ENCODE measurements at regions not wholly inside any gene's neighbourhood (a gene's known extent, or its start where the extent isn't known, plus 50 kb on each side); places are given as distances from the start of the nearest gene placed in this dataset.

DNA sequence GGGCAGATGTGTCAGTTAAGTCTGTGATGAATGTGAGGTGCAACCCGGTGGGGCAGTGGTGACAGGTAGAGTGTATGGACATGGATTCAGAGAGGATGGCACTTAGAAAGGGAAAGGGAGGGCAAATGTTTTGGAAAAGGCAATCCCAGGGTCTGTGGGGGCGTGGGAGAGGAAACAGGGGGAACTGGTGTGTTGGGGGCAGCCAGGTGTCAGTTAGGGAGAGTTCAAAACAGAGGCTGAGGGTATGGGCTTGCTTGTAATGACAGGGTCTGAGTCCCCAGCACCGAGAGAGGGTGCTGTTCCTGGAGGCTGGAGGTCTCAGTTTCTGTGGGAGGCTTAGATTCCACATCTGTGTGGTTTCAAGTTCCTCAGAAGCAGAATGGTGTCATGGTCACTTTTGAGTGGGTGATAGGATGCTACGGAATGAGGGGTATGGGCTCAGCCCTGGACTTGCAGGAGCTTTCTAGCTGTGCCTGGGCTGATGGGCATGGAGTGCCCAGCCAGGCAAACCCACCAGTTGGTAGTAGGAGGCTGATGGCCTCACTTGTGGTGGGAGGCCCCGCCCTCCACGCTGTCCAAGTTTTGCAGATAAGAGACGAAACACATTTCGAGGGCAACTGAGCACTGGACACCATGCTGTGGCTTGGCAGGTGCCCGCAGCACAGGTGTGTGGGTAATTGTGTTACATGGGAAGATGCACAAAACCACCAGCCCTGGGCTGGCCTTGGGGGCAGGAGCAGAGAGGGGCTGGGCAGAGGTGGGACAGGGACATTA, 209.4 kb downstream of the RPLP1 start:
- WGBS, 2 donors = 84 to 87% methylated on average over 9 of the region's 9 CpGs

DNA sequence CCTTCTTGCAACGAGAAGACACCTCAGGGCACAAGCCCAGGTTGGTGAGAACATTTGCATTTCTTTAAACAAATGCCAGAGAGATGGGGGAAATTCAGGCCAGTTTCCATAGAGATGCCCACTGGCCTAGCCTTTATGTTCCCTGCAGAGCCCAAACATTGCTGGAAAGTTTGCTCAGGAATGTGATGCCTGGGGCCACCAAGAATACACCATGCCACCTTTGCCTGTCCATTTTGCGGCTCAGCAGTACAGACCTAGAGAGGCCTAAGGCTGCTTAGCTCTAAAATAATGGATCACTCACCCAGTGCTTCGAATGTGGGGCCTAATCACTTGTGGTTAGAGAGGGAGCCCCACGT, 210.0 kb downstream of the RPLP1 start:
- TF ChIP-seq, protein P1, sequence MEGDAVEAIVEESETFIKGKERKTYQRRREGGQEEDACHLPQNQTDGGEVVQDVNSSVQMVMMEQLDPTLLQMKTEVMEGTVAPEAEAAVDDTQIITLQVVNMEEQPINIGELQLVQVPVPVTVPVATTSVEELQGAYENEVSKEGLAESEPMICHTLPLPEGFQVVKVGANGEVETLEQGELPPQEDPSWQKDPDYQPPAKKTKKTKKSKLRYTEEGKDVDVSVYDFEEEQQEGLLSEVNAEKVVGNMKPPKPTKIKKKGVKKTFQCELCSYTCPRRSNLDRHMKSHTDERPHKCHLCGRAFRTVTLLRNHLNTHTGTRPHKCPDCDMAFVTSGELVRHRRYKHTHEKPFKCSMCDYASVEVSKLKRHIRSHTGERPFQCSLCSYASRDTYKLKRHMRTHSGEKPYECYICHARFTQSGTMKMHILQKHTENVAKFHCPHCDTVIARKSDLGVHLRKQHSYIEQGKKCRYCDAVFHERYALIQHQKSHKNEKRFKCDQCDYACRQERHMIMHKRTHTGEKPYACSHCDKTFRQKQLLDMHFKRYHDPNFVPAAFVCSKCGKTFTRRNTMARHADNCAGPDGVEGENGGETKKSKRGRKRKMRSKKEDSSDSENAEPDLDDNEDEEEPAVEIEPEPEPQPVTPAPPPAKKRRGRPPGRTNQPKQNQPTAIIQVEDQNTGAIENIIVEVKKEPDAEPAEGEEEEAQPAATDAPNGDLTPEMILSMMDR (IDR thresholded peaks at IDR 0.05) = no peak
- TF ChIP-seq EP300 (IDR thresholded peaks at IDR 0.05) (no peak), POLR2A (IDR thresholded peaks at IDR 0.05) (no peak)
- no peak overlapping the region for H3K4me3 ChIP-seq
- H3K36me3 ChIP-seq = no peaks in the 10 kb centered on the region
- H3K27me3 ChIP-seq = no peaks in the 10 kb centered on the region
- no peaks in the 10 kb centered on the region for H3K9me3 ChIP-seq
- no peak for DNase-seq (ENCODE audit: low spot score in 2 of 2)
- WGBS, 2 donors = 78 to 84% methylated on average over 4 of the region's 4 CpGs
- H3K27ac ChIP-seq = no peak overlapping the region
- peaks cover 0 to 11% (median 7%) of the 10 kb centered on the region in 4 donors for H3K4me1 ChIP-seq

More for the DNA sequence above, 209.4 kb downstream of the RPLP1 start:
- H3K4me1 ChIP-seq = peaks cover 0 to 9% (median 6%) of the 10 kb centered on the region in 4 donors
- H3K9me3 ChIP-seq = no peaks in the 10 kb centered on the region
- no peak overlapping the region for H3K27ac ChIP-seq
- TF ChIP-seq POLR2A (IDR thresholded peaks at IDR 0.05) = no peak
- TF ChIP-seq EP300 (IDR thresholded peaks at IDR 0.05) = no peak
- TF ChIP-seq, protein P1 (IDR thresholded peaks at IDR 0.05) = no peak
- no peaks in the 10 kb centered on the region for H3K27me3 ChIP-seq
- no peak for DNase-seq (ENCODE audit: low spot score in 2 of 2)
- no peak overlapping the region for H3K4me3 ChIP-seq
- no peaks in the 10 kb centered on the region for H3K36me3 ChIP-seq

DNA sequence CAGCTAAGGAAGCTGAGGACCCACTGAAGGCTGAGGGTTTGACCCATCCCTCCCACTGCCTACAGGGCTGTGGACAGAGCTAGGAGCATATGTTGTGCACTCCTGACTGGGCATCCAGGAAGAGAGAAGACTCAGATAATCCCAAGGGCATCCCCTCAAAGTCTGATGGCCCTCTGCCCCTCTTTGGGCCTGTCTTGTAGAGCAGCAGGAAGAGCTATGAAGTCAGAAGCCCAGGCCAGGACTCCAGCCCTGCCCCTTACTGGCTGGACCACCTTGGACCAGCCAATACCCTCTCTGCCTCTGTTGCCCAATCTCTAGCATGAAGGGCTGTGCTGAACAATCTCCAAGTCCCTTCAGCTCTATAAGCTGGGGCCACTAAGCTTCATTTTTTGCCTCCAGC, 210.8 kb downstream of the RPLP1 start:
- Histone ChIP-seq H3K4me1 (peaks cover 0 to 19% (median 11%) of the 10 kb centered on the region in 4 donors), H3K9me3 (no peaks in the 10 kb centered on the region), H3K27ac (no peak overlapping the region), H3K4me3 (no peak overlapping the region), H3K27me3 (no peaks in the 10 kb centered on the region), H3K36me3 (no peaks in the 10 kb centered on the region)
- DNase-seq (ENCODE audit: low spot score in 2 of 2) = no peak
- TF ChIP-seq POLR2A (IDR thresholded peaks at IDR 0.05) (no peak), EP300 (IDR thresholded peaks at IDR 0.05) (no peak)
- TF ChIP-seq, protein P1 (IDR thresholded peaks at IDR 0.05) = no peak

DNA sequence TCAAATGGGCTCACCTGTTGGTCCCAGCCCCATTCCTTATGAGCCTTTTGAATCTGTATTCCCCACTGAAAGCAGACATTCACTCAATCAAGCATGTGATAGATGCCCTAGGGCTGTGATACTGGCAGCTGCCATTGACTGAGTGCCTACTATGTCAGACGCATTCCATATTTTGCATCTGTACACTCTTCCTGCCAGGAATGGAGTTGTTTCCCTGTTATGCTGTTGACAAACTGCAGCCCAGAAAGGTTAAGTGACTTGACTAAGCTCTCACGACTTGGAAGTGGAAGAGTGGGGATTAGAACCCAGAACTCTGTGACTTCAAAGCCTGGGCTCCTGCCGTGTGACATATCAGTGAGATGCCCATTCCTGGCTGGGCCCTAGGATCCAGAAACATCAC, 211.4 kb downstream of the RPLP1 start:
- H3K9me3 ChIP-seq = no peaks in the 10 kb centered on the region
- peaks cover 0 to 24% (median 11%) of the 10 kb centered on the region in 4 donors for H3K4me1 ChIP-seq
- no peak overlapping the region for H3K27ac ChIP-seq
- TF ChIP-seq EP300 (IDR thresholded peaks at IDR 0.05) = no peak
- no peak for TF ChIP-seq POLR2A (IDR thresholded peaks at IDR 0.05)
- TF ChIP-seq, protein P1 (IDR thresholded peaks at IDR 0.05) = no peak
- 77 to 91% methylated on average over 3 of the region's 3 CpGs for WGBS, 2 donors
- H3K4me3 ChIP-seq = no peak overlapping the region
- DNase-seq (ENCODE audit: low spot score in 2 of 2) = no peak
- no peaks in the 10 kb centered on the region for H3K27me3 ChIP-seq
- no peaks in the 10 kb centered on the region for H3K36me3 ChIP-seq

All from tibial nerve (tissue), 4 donors.